ENCODE measurements at regions not wholly inside any gene's neighbourhood (a gene's known extent, or its start where the extent isn't known, plus 50 kb on each side); places are given as distances from the start of the nearest gene placed in this dataset.

- TF ChIP-seq CTCF (conservative IDR thresholded peaks at IDR 0.05; ENCODE audit: low read length) (no peak), EZH2phosphoT487 (IDR thresholded peaks at IDR 0.05; ENCODE audit: borderline replicate concordance) (no peak)
Observed at GRCh38 chr11:129315781-129316579, 59.7 kb upstream of the BARX2 start.
